GM19463 (cell line): ENCODE measurements at regions not wholly inside any gene's neighbourhood (a gene's known extent, or its start where the extent isn't known, plus 50 kb on each side); places are given as distances from the start of the nearest gene placed in this dataset.
"Not testable (repeated sequence)": the region's sequence is repeated elsewhere in the genome, so short reads cannot be mapped to it uniquely, and the experiment has no call there.

ENCODE experiments used
- ATAC-seq: cut with Tn5 transposase; IDR thresholded peaks from one replicate; pipeline ENCODE4 v1.9.1; 2021; ENCODE audit warnings: mild to moderate bottlenecking, moderate library complexity; ENCODE audit not compliant: unreplicated experiment

- no peak for ATAC-seq
Observed at GRCh38 chr14:44873536-44873935, 88.2 kb downstream of the KLHL28 start.

GRCh38 chr14:44866770-44867169, 95.0 kb downstream of the KLHL28 start:
- ATAC-seq: no peak

- ATAC-seq: no peak
Observed at GRCh38 chr14:44866322-44866721, 95.4 kb downstream of the KLHL28 start.

- ATAC-seq: no peak
Observed at GRCh38 chr14:44863271-44863670, 98.5 kb downstream of the KLHL28 start.

GRCh38 chr14:44854114-44854513, 107.6 kb downstream of the KLHL28 start:
- ATAC-seq: no peak

GRCh38 chr14:44847526-44848309, 114.0 kb downstream of the KLHL28 start:
- ATAC-seq: no peak

GRCh38 chr14:44846232-44846824, 115.4 kb downstream of the KLHL28 start:
- ATAC-seq: peak; percentile 61

- ATAC-seq: not testable (repeated sequence)
Observed at GRCh38 chr14:44835928-44836327, 125.8 kb downstream of the KLHL28 start.

- ATAC-seq: no peak
Observed at GRCh38 chr14:44833376-44834060, 128.2 kb downstream of the KLHL28 start.

- ATAC-seq: no peak
Observed at GRCh38 chr14:44830371-44830770, 131.4 kb downstream of the KLHL28 start.

GRCh38 chr14:44829021-44829420, 132.7 kb downstream of the KLHL28 start:
- ATAC-seq: no peak

- no peak for ATAC-seq
Observed at GRCh38 chr14:44828023-44828422, 133.7 kb downstream of the KLHL28 start.

GRCh38 chr14:44820230-44820964, 141.3 kb downstream of the KLHL28 start:
- ATAC-seq: no peak

- ATAC-seq: no peak
Observed at GRCh38 chr14:44814196-44814595, 147.6 kb downstream of the KLHL28 start.

GRCh38 chr14:44812672-44813071, 149.1 kb downstream of the KLHL28 start:
- ATAC-seq: no peak

- no peak for ATAC-seq
Observed at GRCh38 chr14:44804391-44804790, 157.4 kb downstream of the KLHL28 start.

GRCh38 chr14:44803239-44803905, 158.4 kb downstream of the KLHL28 start:
- ATAC-seq: peak; percentile 84

GRCh38 chr14:44798386-44799242, 163.1 kb downstream of the KLHL28 start:
- no peak for ATAC-seq

GRCh38 chr14:44795725-44796124, 166.0 kb downstream of the KLHL28 start:
- ATAC-seq: no peak

- ATAC-seq: no peak
Observed at GRCh38 chr14:44791730-44792129, 170.0 kb downstream of the KLHL28 start.
